Gastrocnemius medialis (tissue), 4 donors: ENCODE measurements at regions not wholly inside any gene's neighbourhood (a gene's known extent, or its start where the extent isn't known, plus 50 kb on each side); places are given as distances from the start of the nearest gene placed in this dataset.

Experiments
- POLR2A ChIP-seq, 2 donors: fragments of 450-650 bp; IDR thresholded peaks; one replicate each; pipeline ENCODE4 v1.6.1; 2017; ENCODE audit warnings: antibody characterized with exemption in 2 of 2, mild to moderate bottlenecking in 2 of 2, moderate library complexity in 2 of 2
- TF ChIP-seq, protein P1 (sequence below), 5 experiments: fragments of 450-650 bp in 3 of 5; fragments of 200-600 bp in 2 of 5; sonication (generic) in 2 of 5; IDR thresholded peaks in 4 of 5; conservative IDR thresholded peaks in 1 of 5; 1 replicate in 4 of 5; 2 replicates in 1 of 5; pipeline ENCODE4 v1.5.1; 2016 to 2019; ENCODE audit warnings: antibody characterized with exemption in 5 of 5, mild to moderate bottlenecking in 3 of 5, moderate library complexity in 3 of 5

DNA sequence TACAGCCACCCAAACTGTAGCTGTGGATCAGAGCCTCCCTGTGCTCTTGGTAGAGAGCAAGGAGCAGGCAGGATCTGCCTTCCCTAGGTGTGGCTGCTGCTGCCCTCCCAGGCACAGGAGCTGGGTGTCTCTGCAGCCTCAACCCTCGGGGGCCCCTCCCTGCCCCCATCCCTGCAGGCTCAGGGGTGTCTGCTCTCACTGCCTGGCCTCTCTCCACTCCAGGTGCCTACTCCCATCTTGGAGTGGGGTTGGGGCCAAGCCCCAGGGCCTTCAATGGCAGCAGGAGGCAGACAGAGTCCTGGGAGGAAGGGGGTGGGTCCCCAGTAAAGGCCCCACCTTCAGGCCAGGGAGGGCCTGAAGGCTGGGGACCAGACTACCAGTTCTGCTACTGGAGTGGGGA lies 189.7 kb upstream of the OSR1 start:
- TF ChIP-seq POLR2A (IDR thresholded peaks at IDR 0.05), result no peak
- TF ChIP-seq, protein P1, sequence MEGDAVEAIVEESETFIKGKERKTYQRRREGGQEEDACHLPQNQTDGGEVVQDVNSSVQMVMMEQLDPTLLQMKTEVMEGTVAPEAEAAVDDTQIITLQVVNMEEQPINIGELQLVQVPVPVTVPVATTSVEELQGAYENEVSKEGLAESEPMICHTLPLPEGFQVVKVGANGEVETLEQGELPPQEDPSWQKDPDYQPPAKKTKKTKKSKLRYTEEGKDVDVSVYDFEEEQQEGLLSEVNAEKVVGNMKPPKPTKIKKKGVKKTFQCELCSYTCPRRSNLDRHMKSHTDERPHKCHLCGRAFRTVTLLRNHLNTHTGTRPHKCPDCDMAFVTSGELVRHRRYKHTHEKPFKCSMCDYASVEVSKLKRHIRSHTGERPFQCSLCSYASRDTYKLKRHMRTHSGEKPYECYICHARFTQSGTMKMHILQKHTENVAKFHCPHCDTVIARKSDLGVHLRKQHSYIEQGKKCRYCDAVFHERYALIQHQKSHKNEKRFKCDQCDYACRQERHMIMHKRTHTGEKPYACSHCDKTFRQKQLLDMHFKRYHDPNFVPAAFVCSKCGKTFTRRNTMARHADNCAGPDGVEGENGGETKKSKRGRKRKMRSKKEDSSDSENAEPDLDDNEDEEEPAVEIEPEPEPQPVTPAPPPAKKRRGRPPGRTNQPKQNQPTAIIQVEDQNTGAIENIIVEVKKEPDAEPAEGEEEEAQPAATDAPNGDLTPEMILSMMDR (IDR thresholded peaks at IDR 0.05 in 4 of 5, conservative IDR thresholded peaks at IDR 0.05 in 1 of 5), result no peak
